Suprapubic skin (tissue), 3 donors: ENCODE measurements at regions not wholly inside any gene's neighbourhood (a gene's known extent, or its start where the extent isn't known, plus 50 kb on each side); places are given as distances from the start of the nearest gene placed in this dataset.

Source experiments
- POLR2A ChIP-seq, 2 donors: fragments of 450-650 bp; IDR thresholded peaks; one replicate each; pipeline ENCODE4 v1.6.1; 2017; ENCODE audit warnings: antibody characterized with exemption in 2 of 2, mild to moderate bottlenecking in 2 of 2, moderate library complexity in 2 of 2
- TF ChIP-seq, protein P1 (sequence below), 2 donors: fragments of 200-600 bp in 1 of 2; fragments of 450-650 bp in 1 of 2; sonication (generic) in 1 of 2; IDR thresholded peaks; one replicate each; pipeline ENCODE4 v1.5.1; 2016 to 2019; ENCODE audit warnings: antibody characterized with exemption in 2 of 2, mild to moderate bottlenecking in 1 of 2, moderate library complexity in 1 of 2

DNA sequence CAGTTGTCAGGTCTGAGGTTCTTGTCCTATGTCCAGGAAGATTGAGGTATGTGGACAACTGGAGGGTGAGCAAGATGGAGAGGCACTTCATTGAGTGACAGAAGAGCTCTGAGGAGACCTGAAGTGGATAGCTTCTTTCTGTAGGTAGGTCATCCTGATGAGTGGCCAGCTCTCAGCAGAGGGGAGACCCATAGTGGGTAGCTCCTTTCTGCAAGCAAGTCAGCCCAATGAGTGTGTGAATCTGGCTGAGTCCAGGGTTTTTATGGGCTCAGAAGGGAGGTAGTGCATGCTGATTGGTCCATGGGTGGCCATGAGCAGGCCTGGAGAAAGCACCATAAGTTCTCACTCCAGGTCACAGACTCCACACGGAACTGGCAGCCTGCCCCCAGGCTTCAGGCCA is 92.6 kb upstream of the GALNT5 start:
- TF ChIP-seq POLR2A (IDR thresholded peaks at IDR 0.05) = no peak
- TF ChIP-seq, protein P1, sequence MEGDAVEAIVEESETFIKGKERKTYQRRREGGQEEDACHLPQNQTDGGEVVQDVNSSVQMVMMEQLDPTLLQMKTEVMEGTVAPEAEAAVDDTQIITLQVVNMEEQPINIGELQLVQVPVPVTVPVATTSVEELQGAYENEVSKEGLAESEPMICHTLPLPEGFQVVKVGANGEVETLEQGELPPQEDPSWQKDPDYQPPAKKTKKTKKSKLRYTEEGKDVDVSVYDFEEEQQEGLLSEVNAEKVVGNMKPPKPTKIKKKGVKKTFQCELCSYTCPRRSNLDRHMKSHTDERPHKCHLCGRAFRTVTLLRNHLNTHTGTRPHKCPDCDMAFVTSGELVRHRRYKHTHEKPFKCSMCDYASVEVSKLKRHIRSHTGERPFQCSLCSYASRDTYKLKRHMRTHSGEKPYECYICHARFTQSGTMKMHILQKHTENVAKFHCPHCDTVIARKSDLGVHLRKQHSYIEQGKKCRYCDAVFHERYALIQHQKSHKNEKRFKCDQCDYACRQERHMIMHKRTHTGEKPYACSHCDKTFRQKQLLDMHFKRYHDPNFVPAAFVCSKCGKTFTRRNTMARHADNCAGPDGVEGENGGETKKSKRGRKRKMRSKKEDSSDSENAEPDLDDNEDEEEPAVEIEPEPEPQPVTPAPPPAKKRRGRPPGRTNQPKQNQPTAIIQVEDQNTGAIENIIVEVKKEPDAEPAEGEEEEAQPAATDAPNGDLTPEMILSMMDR (IDR thresholded peaks at IDR 0.05) = no peak
